HFFc6 (cell line): ENCODE measurements at regions not wholly inside any gene's neighbourhood (a gene's known extent, or its start where the extent isn't known, plus 50 kb on each side); places are given as distances from the start of the nearest gene placed in this dataset.
"Not testable (repeated sequence)": the region's sequence is repeated elsewhere in the genome, so short reads cannot be mapped to it uniquely, and the experiment has no call there.

Source experiments
- DNase-seq: peaks from one replicate; pipeline ENCODE4 v3.0.0-alpha.2; 2018
- H3K27ac Mint-ChIP-seq: 2 replicates; pipeline ENCODE4 v1.8.0; 2020; ENCODE audit warnings: mild to moderate bottlenecking, mixed read lengths
- H3K27me3 Mint-ChIP-seq: 2 replicates; pipeline ENCODE4 v1.8.0; 2021; ENCODE audit warnings: mild to moderate bottlenecking, moderate library complexity, mixed read lengths; ENCODE audit not compliant: insufficient read depth
- H3K36me3 Mint-ChIP-seq: 2 replicates; pipeline ENCODE4 v1.8.0; 2021; ENCODE audit warnings: low read depth, mixed read lengths
- H3K4me1 Mint-ChIP-seq: 2 replicates; pipeline ENCODE4 v1.8.0; 2020; ENCODE audit warnings: low read depth, mixed read lengths
- H3K4me3 Mint-ChIP-seq: 2 replicates; pipeline ENCODE4 v1.8.0; 2020; ENCODE audit warnings: mild to moderate bottlenecking, moderate library complexity, mixed read lengths
- H3K9me3 Mint-ChIP-seq: 2 replicates; pipeline ENCODE4 v1.8.0; 2020; ENCODE audit warnings: mild to moderate bottlenecking, mixed read lengths
- CTCF ChIP-seq: fragments of 200-600 bp; sonication (generic); IDR thresholded peaks from 2 replicates; pipeline ENCODE4 v1.5.0; 2021; ENCODE audit warnings: antibody characterized with exemption, mild to moderate bottlenecking

- DNase-seq, result no peak
- H3K36me3 Mint-ChIP-seq, result no peaks in the 10 kb centered on the region; the same call in 1 of the 2 replicates
- no peak overlapping the region for H3K4me3 Mint-ChIP-seq
- H3K4me1 Mint-ChIP-seq, result no peaks in the 10 kb centered on the region
- no peaks in the 10 kb centered on the region for H3K27me3 Mint-ChIP-seq
- peaks cover 44% of the 10 kb centered on the region for H3K9me3 Mint-ChIP-seq
- H3K27ac Mint-ChIP-seq, result no peak overlapping the region
- TF ChIP-seq CTCF, result no peak
These were observed 1039.9 kb upstream of the USP15 start for GRCh38 chr12:61220337-61220736.

GRCh38 chr12:61232040-61232439 is 1028.2 kb upstream of the USP15 start:
- TF ChIP-seq CTCF, result no peak
- no peak overlapping the region for H3K4me3 Mint-ChIP-seq
- DNase-seq, result no peak
- H3K27ac Mint-ChIP-seq, result no peak overlapping the region
- H3K9me3 Mint-ChIP-seq, result peaks cover 46% of the 10 kb centered on the region
- H3K27me3 Mint-ChIP-seq, result no peaks in the 10 kb centered on the region; the same call in 1 of the 2 replicates
- peaks cover 4% of the 10 kb centered on the region; the same call in 1 of the 2 replicates for H3K36me3 Mint-ChIP-seq
- no peaks in the 10 kb centered on the region for H3K4me1 Mint-ChIP-seq

GRCh38 chr12:61250303-61250702 is 1009.9 kb upstream of the USP15 start:
- no peak for DNase-seq
- no peak for TF ChIP-seq CTCF
- H3K27me3 Mint-ChIP-seq, result no peaks in the 10 kb centered on the region
- H3K36me3 Mint-ChIP-seq, result no peaks in the 10 kb centered on the region; the same call in 1 of the 2 replicates
- no peak overlapping the region for H3K4me3 Mint-ChIP-seq
- no peaks in the 10 kb centered on the region for H3K4me1 Mint-ChIP-seq
- H3K27ac Mint-ChIP-seq, result no peak overlapping the region
- peaks cover 52% of the 10 kb centered on the region for H3K9me3 Mint-ChIP-seq

GRCh38 chr12:61251076-61251475 is 1009.1 kb upstream of the USP15 start:
- no peak overlapping the region for H3K4me3 Mint-ChIP-seq
- H3K4me1 Mint-ChIP-seq, result no peaks in the 10 kb centered on the region
- no peak for DNase-seq
- no peaks in the 10 kb centered on the region; the same call in 1 of the 2 replicates for H3K36me3 Mint-ChIP-seq
- H3K27me3 Mint-ChIP-seq, result no peaks in the 10 kb centered on the region
- no peak for TF ChIP-seq CTCF
- no peak overlapping the region for H3K27ac Mint-ChIP-seq
- H3K9me3 Mint-ChIP-seq, result peaks cover 50% of the 10 kb centered on the region

- no peak for TF ChIP-seq CTCF
- H3K27me3 Mint-ChIP-seq, result no peaks in the 10 kb centered on the region
- peaks cover 33% of the 10 kb centered on the region for H3K9me3 Mint-ChIP-seq
- no peaks in the 10 kb centered on the region; the same call in 1 of the 2 replicates for H3K36me3 Mint-ChIP-seq
- no peak for DNase-seq
- no peaks in the 10 kb centered on the region for H3K4me1 Mint-ChIP-seq
- H3K4me3 Mint-ChIP-seq, result no peak overlapping the region
- H3K27ac Mint-ChIP-seq, result no peak overlapping the region
These were observed 1006.0 kb upstream of the USP15 start for GRCh38 chr12:61254225-61254624.

GRCh38 chr12:61264294-61264693 is 995.9 kb upstream of the USP15 start:
- not testable (repeated sequence) for H3K27me3 Mint-ChIP-seq, H3K36me3 Mint-ChIP-seq, H3K27ac Mint-ChIP-seq, H3K4me1 Mint-ChIP-seq, H3K4me3 Mint-ChIP-seq, DNase-seq
- peaks cover 46% of the 10 kb centered on the region for H3K9me3 Mint-ChIP-seq
